ENCODE measurements at regions not wholly inside any gene's neighbourhood (a gene's known extent, or its start where the extent isn't known, plus 50 kb on each side); places are given as distances from the start of the nearest gene placed in this dataset.

DNA sequence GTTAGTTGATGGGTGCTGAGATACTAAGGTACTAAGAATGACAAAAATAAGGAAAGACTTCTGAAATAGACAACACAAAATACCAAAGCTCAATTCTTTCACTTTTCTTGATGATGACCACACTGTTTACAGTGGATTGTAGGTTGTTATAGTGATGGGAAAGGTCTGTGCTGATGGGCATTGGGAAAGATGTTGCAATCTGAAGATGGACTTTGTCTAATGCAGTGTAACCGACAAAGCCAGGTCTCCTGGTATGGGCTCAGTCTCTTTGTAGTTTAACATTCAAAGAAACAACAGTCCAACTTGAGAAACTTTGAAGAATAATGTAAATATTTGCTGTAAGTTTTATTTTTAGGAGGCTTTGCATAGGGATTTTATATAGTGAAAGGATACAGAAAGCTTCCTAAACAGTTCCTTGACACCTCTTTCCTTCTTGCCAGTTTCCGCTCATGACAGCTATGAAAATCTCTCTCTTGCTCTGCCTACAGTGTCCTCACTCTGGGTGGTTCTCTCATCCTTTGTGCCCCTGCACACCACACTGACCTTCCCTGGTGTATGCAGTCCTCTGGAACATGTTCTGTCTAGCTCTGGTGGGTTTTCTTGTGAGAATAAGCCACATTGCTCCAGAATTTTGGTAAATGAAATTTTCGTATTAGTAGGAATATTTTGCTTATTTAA lies 172.2 kb downstream of the KCNRG start:
- 100% methylated on average over 1 of the region's 3 CpGs for WGBS (ENCODE audit: insufficient coverage)
- POLR2A ChIA-PET: interaction anchor here (0.6 kb wide), 1 partner anchor 346 kb away, joined by 3 read pairs; no protein-coding TSS in a partner anchor

GRCh38 chr13:50188696-50189095 lies 173.5 kb downstream of the KCNRG start:
- Mint-ChIP-seq H3K9me3 (ENCODE audit: insufficient read depth) (no peaks in the 10 kb centered on the region), H3K4me1 (no peaks in the 10 kb centered on the region), H3K27ac (no peak overlapping the region), H3K27me3 (no peaks in the 10 kb centered on the region), H3K4me3 (no peak overlapping the region)
- Histone ChIP-seq H3K9ac (ENCODE audit: low read length) (no peak overlapping the region), H2AFZ (ENCODE audit: insufficient read depth, low read depth, low read length, poor library complexity, severe bottlenecking) (no peak overlapping the region), H3K27me3 (replicated peaks in 1 of 4; ENCODE audit: control extremely low read depth in 1 of 4, control insufficient read depth in 3 of 4, insufficient read depth in 4 of 4, low read length in 3 of 4) (no peaks in the 10 kb centered on the region), H3K4me3 (ENCODE audit: control extremely low read depth in 1 of 5, extremely low read depth in 1 of 5, insufficient read depth in 1 of 5, low read depth in 2 of 5, low read length in 4 of 5) (no peak overlapping the region), H3K4me1 (ENCODE audit: control insufficient read depth in 2 of 2, insufficient read depth in 2 of 2, low read length in 2 of 2) (no peaks in the 10 kb centered on the region), H3K4me2 (replicated peaks; ENCODE audit: low read depth, low read length, poor library complexity, severe bottlenecking) (no peak overlapping the region), H4K20me1 (ENCODE audit: control insufficient read depth, insufficient read depth, low read length, poor library complexity, severe bottlenecking) (no peaks in the 10 kb centered on the region), H3K79me2 (ENCODE audit: control insufficient read depth, insufficient read depth, low read length) (no peaks in the 10 kb centered on the region), H3K27ac (ENCODE audit: low read length in 2 of 2) (no peak overlapping the region), H3K36me3 (replicated peaks in 1 of 2; ENCODE audit: control extremely low read depth in 1 of 2, control insufficient read depth in 1 of 2, extremely low read depth in 1 of 2, insufficient read depth in 2 of 2, low read length in 1 of 2) (no peaks in the 10 kb centered on the region), H3K9me3 (ENCODE audit: control extremely low read depth in 1 of 3, control insufficient read depth in 2 of 3, insufficient read depth in 1 of 3, low read length in 2 of 3) (no peaks in the 10 kb centered on the region)
- ChIA-PET POLR2A (no interaction called here), CTCF (interaction anchor here (1.1 kb wide), 1 partner anchor 324 kb away, joined by 3 read pairs; no protein-coding TSS in a partner anchor)
- TF ChIP-seq EZH2 (IDR thresholded peaks at IDR 0.05; ENCODE audit: borderline replicate concordance, insufficient read depth, low read depth, low read length, poor library complexity, severe bottlenecking): no peak
- TF ChIP-seq, protein P1, sequence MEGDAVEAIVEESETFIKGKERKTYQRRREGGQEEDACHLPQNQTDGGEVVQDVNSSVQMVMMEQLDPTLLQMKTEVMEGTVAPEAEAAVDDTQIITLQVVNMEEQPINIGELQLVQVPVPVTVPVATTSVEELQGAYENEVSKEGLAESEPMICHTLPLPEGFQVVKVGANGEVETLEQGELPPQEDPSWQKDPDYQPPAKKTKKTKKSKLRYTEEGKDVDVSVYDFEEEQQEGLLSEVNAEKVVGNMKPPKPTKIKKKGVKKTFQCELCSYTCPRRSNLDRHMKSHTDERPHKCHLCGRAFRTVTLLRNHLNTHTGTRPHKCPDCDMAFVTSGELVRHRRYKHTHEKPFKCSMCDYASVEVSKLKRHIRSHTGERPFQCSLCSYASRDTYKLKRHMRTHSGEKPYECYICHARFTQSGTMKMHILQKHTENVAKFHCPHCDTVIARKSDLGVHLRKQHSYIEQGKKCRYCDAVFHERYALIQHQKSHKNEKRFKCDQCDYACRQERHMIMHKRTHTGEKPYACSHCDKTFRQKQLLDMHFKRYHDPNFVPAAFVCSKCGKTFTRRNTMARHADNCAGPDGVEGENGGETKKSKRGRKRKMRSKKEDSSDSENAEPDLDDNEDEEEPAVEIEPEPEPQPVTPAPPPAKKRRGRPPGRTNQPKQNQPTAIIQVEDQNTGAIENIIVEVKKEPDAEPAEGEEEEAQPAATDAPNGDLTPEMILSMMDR (IDR thresholded peaks at IDR 0.05): no peak
- intact Hi-C loops (cut with micrococcal nuclease): no loop called here
- ATAC-seq (ENCODE audit: low read depth): no peak
- no peak for DNase-seq
- no CpG with 5 or more reads among the region's 1 CpG for WGBS (ENCODE audit: insufficient coverage)

More for the DNA sequence above, 172.2 kb downstream of the KCNRG start:
- no peak for TF ChIP-seq EZH2 (IDR thresholded peaks at IDR 0.05; ENCODE audit: borderline replicate concordance, insufficient read depth, low read depth, low read length, poor library complexity, severe bottlenecking)
- TF ChIP-seq, protein P1 (IDR thresholded peaks at IDR 0.05): no peak
- H3K9ac ChIP-seq (ENCODE audit: low read length): no peak overlapping the region
- Mint-ChIP-seq H3K4me3 (no peak overlapping the region), H3K27ac (no peak overlapping the region), H3K9me3 (ENCODE audit: insufficient read depth) (no peaks in the 10 kb centered on the region), H3K4me1 (no peaks in the 10 kb centered on the region), H3K27me3 (no peaks in the 10 kb centered on the region)
- ATAC-seq (ENCODE audit: low read depth) (no peak), DNase-seq (no peak)
- intact Hi-C loops (cut with micrococcal nuclease): no loop called here
- no peak overlapping the region for H3K27ac ChIP-seq (ENCODE audit: low read length in 2 of 2)
- H3K79me2 ChIP-seq (ENCODE audit: control insufficient read depth, insufficient read depth, low read length): no peaks in the 10 kb centered on the region
- no peaks in the 10 kb centered on the region for H3K36me3 ChIP-seq (replicated peaks in 1 of 2; ENCODE audit: control extremely low read depth in 1 of 2, control insufficient read depth in 1 of 2, extremely low read depth in 1 of 2, insufficient read depth in 2 of 2, low read length in 1 of 2)
- H3K9me3 ChIP-seq (ENCODE audit: control extremely low read depth in 1 of 3, control insufficient read depth in 2 of 3, insufficient read depth in 1 of 3, low read length in 2 of 3): no peaks in the 10 kb centered on the region
- H3K27me3 ChIP-seq (replicated peaks in 1 of 4; ENCODE audit: control extremely low read depth in 1 of 4, control insufficient read depth in 3 of 4, insufficient read depth in 4 of 4, low read length in 3 of 4): no peaks in the 10 kb centered on the region
- no peak overlapping the region for H3K4me3 ChIP-seq (ENCODE audit: control extremely low read depth in 1 of 5, extremely low read depth in 1 of 5, insufficient read depth in 1 of 5, low read depth in 2 of 5, low read length in 4 of 5)
- no peak overlapping the region for H3K4me2 ChIP-seq (replicated peaks; ENCODE audit: low read depth, low read length, poor library complexity, severe bottlenecking)
- CTCF ChIA-PET: no interaction called here
- H3K4me1 ChIP-seq (ENCODE audit: control insufficient read depth in 2 of 2, insufficient read depth in 2 of 2, low read length in 2 of 2): no peaks in the 10 kb centered on the region
- no peak overlapping the region for H2AFZ ChIP-seq (ENCODE audit: insufficient read depth, low read depth, low read length, poor library complexity, severe bottlenecking)
- no peaks in the 10 kb centered on the region for H4K20me1 ChIP-seq (ENCODE audit: control insufficient read depth, insufficient read depth, low read length, poor library complexity, severe bottlenecking)
